Heart right ventricle (tissue), 16 donors: ENCODE measurements at regions not wholly inside any gene's neighbourhood (a gene's known extent, or its start where the extent isn't known, plus 50 kb on each side); places are given as distances from the start of the nearest gene placed in this dataset.

Experiments used
- ATAC-seq, 8 donors: fragments of 200-7000 bp; cut with Tn5 transposase; one replicate each; pipeline ENCODE4 v1.9.1; 2020; ENCODE audit warnings: mild to moderate bottlenecking in 8 of 8, moderate library complexity in 8 of 8, moderate number of reproducible peaks in 1 of 8
- DNase-seq, 2 donors: peaks; one replicate each; pipeline ENCODE4 v3.0.0-alpha.2; 2020
- H3K27ac ChIP-seq, 10 donors: fragments of 200-600 bp; sonication (generic) in 2 of 10; one replicate each; pipeline versions ENCODE4 v1.5.0 to v1.8.0; 2020 to 2022; ENCODE audit warnings: mild to moderate bottlenecking in 3 of 10
- H3K27me3 ChIP-seq, 7 donors: fragments of 200-600 bp; one replicate each; pipeline ENCODE4 v1.8.0; 2021 to 2022; ENCODE audit warnings: mild to moderate bottlenecking in 2 of 7
- H3K36me3 ChIP-seq, 9 donors: fragments of 200-600 bp; sonication (generic) in 1 of 9; one replicate each; pipeline versions ENCODE4 v1.5.0 to v1.8.0; 2020 to 2022; ENCODE audit warnings: mild to moderate bottlenecking in 2 of 9
- H3K4me1 ChIP-seq, 9 donors: fragments of 200-600 bp; sonication (generic) in 1 of 9; one replicate each; pipeline versions ENCODE4 v1.5.0 to v1.8.0; 2020 to 2022; ENCODE audit warnings: mild to moderate bottlenecking in 4 of 9
- H3K4me3 ChIP-seq, 10 donors: fragments of 200-600 bp; sonication (generic) in 2 of 10; one replicate each; pipeline versions ENCODE4 v1.5.0 to v1.8.0; 2020 to 2022; ENCODE audit warnings: mild to moderate bottlenecking in 7 of 10, moderate library complexity in 2 of 10
- H3K9me3 ChIP-seq, 11 donors: fragments of 200-600 bp in 10 of 11; sonication (generic) in 2 of 11; one replicate each; pipeline versions ENCODE4 v1.5.0 to v1.8.0; 2013 to 2022; ENCODE audit warnings: mild to moderate bottlenecking in 2 of 11, control low read depth in 1 of 11, moderate library complexity in 1 of 11
- CTCF ChIP-seq, 9 donors: fragments of 200-600 bp; sonication (generic) in 2 of 9; IDR thresholded peaks; one replicate each; pipeline versions ENCODE4 v1.5.0 to v1.8.0; 2021 to 2022; ENCODE audit warnings: antibody characterized with exemption in 9 of 9, mild to moderate bottlenecking in 5 of 9, moderate library complexity in 1 of 9
- WGBS, 2 donors: extraction: QIAGEN DNeasy Blood & Tissue Kit; methylation state at CpG; one replicate each; pipeline ENCODE4 v1.1.7; 2013; ENCODE audit warnings: inconsistent platforms in 1 of 2; 5-methylcytosine and 5-hydroxymethylcytosine counted together
- intact Hi-C, 10 donors: fragments of 100-400 bp; cut with DNase I; formaldehyde crosslinking; loops; one replicate each; pipeline versions ENCODE4 v1.11.1 to v1.14.2; 2022
- donor health status: Arrhythmogenic right ventricular cardiomyopathy.
- donor health status: ischemic (EF 13 %, LVEDD 7.1; RV severe dilation, severe dysfunction).
- donor health status: healthy with polysubstance abuse.
- donor health status: DM: no; HTN: yes; CAD: no.
- donor health status: DM: no; HTN: no; CAD: no.
- donor health status: ischemic (EF 25% LVEDD 6.9; RV normal size, moderate dysfunction).
- donor health status: ischemic (EF 25% LVEDD 5.7; RV mildly dilated, moderate dysfunction).
- donor health status: healthy.
- donor health status: DM: yes; HTN: yes; CAD: no.
- donor health status: Ischemic cardiomyopathy.
- donor health status: ischemic (EF 35%, LVEDD 5.7; RV mildly dilated, moderate dysfunction).
- donor health status: nonischemic (EF 11% LVEDD 7.7; RV severe dilation, severe dysfunction).
- donor health status: DM: yes; HTN: yes; CAD: no.
- donor health status: PGD.
- donor health status: ischemic (EF 29% LVEDD 5.4; RV normal size, mild dysfunction).
- donor health status: nonischemic (EF 23%, LVEDD 6.1; RV moderate dilation, normal function).

GRCh38 chr3:20327889-20328288, 141.9 kb upstream of the SGO1 start:
- 92 to 96% methylated on average over 1 of the region's 1 CpG for WGBS, 2 donors
- intact Hi-C loops: no loop called here
- no peak overlapping the region for H3K4me3 ChIP-seq
- peaks cover 0 to 4% (median 0%) of the 10 kb centered on the region in 11 donors for H3K9me3 ChIP-seq
- H3K4me1 ChIP-seq: peaks cover 0 to 7% (median 0%) of the 10 kb centered on the region in 9 donors
- TF ChIP-seq CTCF (IDR thresholded peaks at IDR 0.05): no peak
- DNase-seq (no peak), ATAC-seq (no peak)
- H3K27ac ChIP-seq: no peak overlapping the region
- H3K27me3 ChIP-seq: no peaks in the 10 kb centered on the region
- H3K36me3 ChIP-seq: no peaks in the 10 kb centered on the region

- peaks cover 0 to 4% (median 0%) of the 10 kb centered on the region in 11 donors for H3K9me3 ChIP-seq
- no peaks in the 10 kb centered on the region for H3K27me3 ChIP-seq
- H3K36me3 ChIP-seq: no peaks in the 10 kb centered on the region
- H3K27ac ChIP-seq: no peak overlapping the region
- no peak for TF ChIP-seq CTCF (IDR thresholded peaks at IDR 0.05)
- DNase-seq: no peak
- H3K4me1 ChIP-seq: peaks cover 0 to 7% (median 0%) of the 10 kb centered on the region in 9 donors
- 84 to 94% methylated on average over 1 of the region's 1 CpG for WGBS, 2 donors
- intact Hi-C loops: no loop called here
- no peak overlapping the region for H3K4me3 ChIP-seq
- no peak for ATAC-seq
Observed at GRCh38 chr3:20326541-20326940, 140.5 kb upstream of the SGO1 start.

GRCh38 chr3:20325563-20325962, 139.6 kb upstream of the SGO1 start:
- no peak for TF ChIP-seq CTCF (IDR thresholded peaks at IDR 0.05)
- intact Hi-C loops: no loop called here
- Histone ChIP-seq H3K36me3 (no peaks in the 10 kb centered on the region), H3K27ac (no peak overlapping the region), H3K9me3 (peaks cover 0 to 4% (median 0%) of the 10 kb centered on the region in 11 donors), H3K27me3 (no peaks in the 10 kb centered on the region), H3K4me3 (no peak overlapping the region), H3K4me1 (peaks cover 0 to 11% (median 0%) of the 10 kb centered on the region in 9 donors)
- DNase-seq: no peak
- no peak for ATAC-seq
- 96 to 97% methylated on average over 1 of the region's 1 CpG for WGBS, 2 donors

GRCh38 chr3:20324664-20325478, 138.9 kb upstream of the SGO1 start:
- Histone ChIP-seq H3K4me1 (peaks cover 0 to 14% (median 0%) of the 10 kb centered on the region in 9 donors), H3K27ac (no peak overlapping the region), H3K4me3 (no peak overlapping the region), H3K36me3 (no peaks in the 10 kb centered on the region), H3K9me3 (peaks cover 0 to 4% (median 0%) of the 10 kb centered on the region in 11 donors), H3K27me3 (no peaks in the 10 kb centered on the region)
- no peak for TF ChIP-seq CTCF (IDR thresholded peaks at IDR 0.05)
- 50 to 60% methylated on average over 1 of the region's 1 CpG for WGBS, 2 donors
- intact Hi-C loops: no loop called here
- ATAC-seq (no peak), DNase-seq (no peak)
